ENCODE measurements at regions not wholly inside any gene's neighbourhood (a gene's known extent, or its start where the extent isn't known, plus 50 kb on each side); places are given as distances from the start of the nearest gene placed in this dataset.

DNA sequence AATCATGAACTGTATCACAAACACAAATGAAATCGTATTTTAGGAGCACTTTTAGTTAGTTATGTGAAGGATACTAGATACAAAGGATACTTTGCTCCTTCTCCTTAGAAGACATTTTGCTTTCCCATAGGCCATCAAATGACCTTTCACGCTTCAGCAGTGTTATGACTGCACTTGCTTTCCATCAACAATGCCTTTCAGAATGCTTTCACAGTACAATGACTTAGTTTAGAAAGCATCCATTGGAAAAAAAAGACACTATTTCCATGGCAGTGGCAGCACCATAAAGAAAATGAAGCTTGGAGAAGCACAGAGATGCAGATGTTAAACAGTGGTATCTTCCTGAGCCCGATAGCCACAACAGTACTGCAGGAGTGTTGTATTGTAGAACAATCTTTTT is 203.9 kb downstream of the PCSK1 start:
- TF ChIP-seq CTCF (IDR thresholded peaks at IDR 0.05) (no peak), ZFX (IDR thresholded peaks at IDR 0.05; ENCODE audit: borderline replicate concordance) (no peak)
